ENCODE measurements at regions not wholly inside any gene's neighbourhood (a gene's known extent, or its start where the extent isn't known, plus 50 kb on each side); places are given as distances from the start of the nearest gene placed in this dataset.

- H3K27me3 ChIP-seq (ENCODE audit: control insufficient read depth, insufficient read depth, low read length) = no peaks in the 10 kb centered on the region
- no peaks in the 10 kb centered on the region for H3K9me3 ChIP-seq (ENCODE audit: control insufficient read depth, insufficient read depth, low read length)
- H3K36me3 ChIP-seq (ENCODE audit: control insufficient read depth, insufficient read depth, low read length) = no peaks in the 10 kb centered on the region
- no peaks in the 10 kb centered on the region for H3K4me1 ChIP-seq (ENCODE audit: control insufficient read depth, insufficient read depth, low read length)
- no peak for DNase-seq (ENCODE audit: low read depth in 4 of 6, low spot score in 6 of 6)
- no peak overlapping the region for H3K4me3 ChIP-seq (ENCODE audit: low read depth, low read length)
- no peak overlapping the region for H3K27ac ChIP-seq (ENCODE audit: low read depth, low read length)
These were observed 403.9 kb upstream of the LRRC7 start for GRCh38 chr1:69163779-69164178.

- Histone ChIP-seq H3K27ac (ENCODE audit: low read depth, low read length) (no peak overlapping the region), H3K4me3 (ENCODE audit: low read depth, low read length) (no peak overlapping the region), H3K4me1 (ENCODE audit: control insufficient read depth, insufficient read depth, low read length) (no peaks in the 10 kb centered on the region), H3K9me3 (ENCODE audit: control insufficient read depth, insufficient read depth, low read length) (no peaks in the 10 kb centered on the region), H3K27me3 (ENCODE audit: control insufficient read depth, insufficient read depth, low read length) (no peaks in the 10 kb centered on the region), H3K36me3 (ENCODE audit: control insufficient read depth, insufficient read depth, low read length) (no peaks in the 10 kb centered on the region)
- no CpG with 5 or more reads among the region's 3 CpGs for WGBS (ENCODE audit: insufficient coverage)
- no peak for DNase-seq (ENCODE audit: low read depth in 4 of 6, low spot score in 6 of 6)
These were observed 399.8 kb upstream of the LRRC7 start for GRCh38 chr1:69167876-69168275.

- Histone ChIP-seq H3K9me3 (ENCODE audit: control insufficient read depth, insufficient read depth, low read length) (no peaks in the 10 kb centered on the region), H3K36me3 (ENCODE audit: control insufficient read depth, insufficient read depth, low read length) (no peaks in the 10 kb centered on the region), H3K27me3 (ENCODE audit: control insufficient read depth, insufficient read depth, low read length) (no peaks in the 10 kb centered on the region), H3K4me3 (ENCODE audit: low read depth, low read length) (no peak overlapping the region), H3K4me1 (ENCODE audit: control insufficient read depth, insufficient read depth, low read length) (no peaks in the 10 kb centered on the region), H3K27ac (ENCODE audit: low read depth, low read length) (no peak overlapping the region)
- DNase-seq (ENCODE audit: low read depth in 4 of 6, low spot score in 6 of 6) = no peak
These were observed 396.5 kb upstream of the LRRC7 start for GRCh38 chr1:69171248-69171647.

DNA sequence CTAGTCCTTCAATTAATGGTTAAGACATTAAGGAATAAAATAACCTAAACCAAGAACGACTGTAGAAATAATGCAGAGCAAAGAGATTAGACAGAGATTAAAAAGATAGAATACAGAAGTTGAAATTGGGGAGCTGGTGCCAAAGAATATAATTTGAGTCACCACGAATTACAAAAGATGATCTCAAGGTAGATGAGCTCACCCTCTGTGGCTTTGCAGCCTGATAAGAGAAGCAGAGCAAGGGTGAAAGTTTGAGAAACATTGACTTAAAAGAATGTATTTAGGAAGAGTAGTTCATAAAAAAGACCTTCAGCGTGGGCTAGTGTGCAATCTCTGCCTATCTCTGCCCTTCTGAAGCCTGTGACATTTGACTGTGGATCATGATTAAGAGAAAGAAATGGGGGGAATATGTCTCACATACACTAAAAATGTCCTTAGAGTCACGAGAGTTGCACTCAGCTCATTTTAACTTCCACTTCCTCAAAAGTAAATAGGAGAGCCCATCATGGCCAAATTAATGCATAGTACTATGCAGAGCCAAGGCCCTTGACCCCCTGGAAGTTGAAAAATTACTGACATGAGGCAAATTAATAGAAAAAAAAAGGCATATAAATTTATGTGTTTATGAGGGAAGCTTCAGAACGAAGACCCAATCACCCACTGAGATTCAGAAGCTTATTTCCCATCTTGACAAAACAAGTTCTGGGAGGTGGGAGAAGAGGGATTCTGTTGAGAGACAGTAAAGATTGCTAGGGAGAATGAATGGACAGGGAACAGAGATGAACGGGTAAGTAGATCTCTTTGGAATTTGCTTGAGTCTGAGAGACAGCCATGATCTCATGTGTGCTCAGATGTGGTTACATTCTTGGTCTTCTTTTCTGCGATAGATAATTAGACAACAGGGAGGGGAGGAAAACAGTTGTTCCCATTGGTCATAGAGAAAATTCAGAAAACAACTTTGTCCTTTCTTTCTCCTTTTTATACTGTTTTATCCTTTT lies 395.4 kb upstream of the LRRC7 start:
- Histone ChIP-seq H3K4me1 (ENCODE audit: control insufficient read depth, insufficient read depth, low read length) (no peaks in the 10 kb centered on the region), H3K9me3 (ENCODE audit: control insufficient read depth, insufficient read depth, low read length) (no peaks in the 10 kb centered on the region), H3K36me3 (ENCODE audit: control insufficient read depth, insufficient read depth, low read length) (no peaks in the 10 kb centered on the region), H3K27me3 (ENCODE audit: control insufficient read depth, insufficient read depth, low read length) (no peaks in the 10 kb centered on the region), H3K4me3 (ENCODE audit: low read depth, low read length) (no peak overlapping the region), H3K27ac (ENCODE audit: low read depth, low read length) (no peak overlapping the region)
- DNase-seq (ENCODE audit: low read depth in 4 of 6, low spot score in 6 of 6) = no peak
- 88% methylated on average over 2 of the region's 7 CpGs for WGBS (ENCODE audit: insufficient coverage)

DNA sequence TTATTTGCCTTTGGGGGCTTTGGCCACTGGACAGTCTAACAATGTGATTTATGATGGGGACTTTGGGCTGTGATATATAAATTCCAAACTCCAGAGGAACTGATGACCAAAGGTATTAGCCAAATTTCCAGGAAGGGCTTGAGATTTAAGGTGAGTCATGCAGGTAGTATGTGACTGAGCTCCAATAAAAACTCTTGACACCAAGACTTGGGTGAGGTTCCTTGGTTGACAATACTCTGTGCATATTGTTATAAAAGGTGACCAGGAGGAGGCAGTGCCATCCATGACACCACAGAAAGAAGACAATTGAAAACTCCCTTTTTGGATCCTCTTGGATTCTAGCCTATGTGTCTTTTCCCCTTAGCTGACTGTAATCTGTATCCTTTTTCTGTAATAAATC lies 392.7 kb upstream of the LRRC7 start:
- Histone ChIP-seq H3K36me3 (ENCODE audit: control insufficient read depth, insufficient read depth, low read length) (no peaks in the 10 kb centered on the region), H3K4me3 (ENCODE audit: low read depth, low read length) (no peak overlapping the region), H3K4me1 (ENCODE audit: control insufficient read depth, insufficient read depth, low read length) (no peaks in the 10 kb centered on the region), H3K9me3 (ENCODE audit: control insufficient read depth, insufficient read depth, low read length) (no peaks in the 10 kb centered on the region), H3K27me3 (ENCODE audit: control insufficient read depth, insufficient read depth, low read length) (no peaks in the 10 kb centered on the region), H3K27ac (ENCODE audit: low read depth, low read length) (no peak overlapping the region)
- no peak for DNase-seq (ENCODE audit: low read depth in 4 of 6, low spot score in 6 of 6)

- no peaks in the 10 kb centered on the region for H3K36me3 ChIP-seq (ENCODE audit: control insufficient read depth, insufficient read depth, low read length)
- H3K4me3 ChIP-seq (ENCODE audit: low read depth, low read length) = no peak overlapping the region
- no peak for DNase-seq (ENCODE audit: low read depth in 4 of 6, low spot score in 6 of 6)
- no peak overlapping the region for H3K27ac ChIP-seq (ENCODE audit: low read depth, low read length)
- H3K27me3 ChIP-seq (ENCODE audit: control insufficient read depth, insufficient read depth, low read length) = no peaks in the 10 kb centered on the region
- H3K4me1 ChIP-seq (ENCODE audit: control insufficient read depth, insufficient read depth, low read length) = no peaks in the 10 kb centered on the region
- H3K9me3 ChIP-seq (ENCODE audit: control insufficient read depth, insufficient read depth, low read length) = no peaks in the 10 kb centered on the region
These were observed 387.4 kb upstream of the LRRC7 start for GRCh38 chr1:69180358-69180757.

DNA sequence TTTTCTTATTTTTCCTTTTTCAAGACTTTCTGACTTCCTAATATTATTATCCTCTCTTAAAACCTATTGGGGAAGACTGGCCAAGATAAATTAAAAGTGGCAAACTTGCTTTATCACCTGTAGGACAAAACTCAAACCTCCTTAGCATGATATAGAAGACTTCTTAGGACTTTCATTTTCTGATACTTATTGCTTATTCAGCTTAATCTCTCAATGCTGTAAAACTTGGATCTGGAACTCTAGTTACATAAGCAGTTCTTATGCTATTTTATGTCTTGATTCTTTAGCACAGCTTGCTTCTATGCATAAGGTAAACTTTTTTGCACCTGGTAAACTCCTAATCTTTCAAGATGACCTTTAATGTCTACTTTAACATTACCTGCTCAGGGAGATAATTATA lies 382.3 kb upstream of the LRRC7 start:
- no peak overlapping the region for H3K4me3 ChIP-seq (ENCODE audit: low read depth, low read length)
- no peaks in the 10 kb centered on the region for H3K27me3 ChIP-seq (ENCODE audit: control insufficient read depth, insufficient read depth, low read length)
- H3K36me3 ChIP-seq (ENCODE audit: control insufficient read depth, insufficient read depth, low read length) = no peaks in the 10 kb centered on the region
- no peak for DNase-seq (ENCODE audit: low read depth in 4 of 6, low spot score in 6 of 6)
- no peak overlapping the region for H3K27ac ChIP-seq (ENCODE audit: low read depth, low read length)
- no peaks in the 10 kb centered on the region for H3K9me3 ChIP-seq (ENCODE audit: control insufficient read depth, insufficient read depth, low read length)
- H3K4me1 ChIP-seq (ENCODE audit: control insufficient read depth, insufficient read depth, low read length) = no peaks in the 10 kb centered on the region

GRCh38 chr1:69191335-69191734 lies 376.4 kb upstream of the LRRC7 start:
- no peaks in the 10 kb centered on the region for H3K36me3 ChIP-seq (ENCODE audit: control insufficient read depth, insufficient read depth, low read length)
- no peak overlapping the region for H3K27ac ChIP-seq (ENCODE audit: low read depth, low read length)
- H3K9me3 ChIP-seq (ENCODE audit: control insufficient read depth, insufficient read depth, low read length) = no peaks in the 10 kb centered on the region
- peak in 2 of 6 donors; percentile 61 to 89 for DNase-seq (ENCODE audit: low read depth in 4 of 6, low spot score in 6 of 6)
- H3K4me1 ChIP-seq (ENCODE audit: control insufficient read depth, insufficient read depth, low read length) = no peaks in the 10 kb centered on the region
- no peaks in the 10 kb centered on the region for H3K27me3 ChIP-seq (ENCODE audit: control insufficient read depth, insufficient read depth, low read length)
- H3K4me3 ChIP-seq (ENCODE audit: low read depth, low read length) = no peak overlapping the region

DNA sequence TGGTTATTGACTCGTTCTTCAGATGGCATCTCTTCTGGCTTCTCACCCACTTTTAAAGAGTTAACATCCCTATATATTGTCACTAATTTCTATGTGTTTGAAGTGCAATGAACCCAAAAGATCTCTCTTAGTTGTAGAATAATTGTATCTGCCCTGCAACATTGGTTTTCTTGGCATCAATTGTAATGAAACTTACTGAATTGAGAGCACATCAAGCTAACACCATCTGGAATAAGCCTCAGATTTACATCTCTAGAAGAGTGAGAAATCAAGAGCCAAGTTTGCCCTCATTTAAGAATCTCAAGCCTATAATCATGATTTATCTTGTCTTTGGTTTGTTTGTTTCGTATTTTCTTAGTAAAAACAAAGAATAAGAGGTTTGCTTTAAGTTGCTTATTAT lies 372.6 kb upstream of the LRRC7 start:
- H3K4me1 ChIP-seq (ENCODE audit: control insufficient read depth, insufficient read depth, low read length) = no peaks in the 10 kb centered on the region
- no CpG with 5 or more reads among the region's 2 CpGs for whole genome bisulfite sequencing (ENCODE audit: insufficient coverage)
- H3K9me3 ChIP-seq (ENCODE audit: control insufficient read depth, insufficient read depth, low read length) = no peaks in the 10 kb centered on the region
- DNase-seq (ENCODE audit: low read depth in 4 of 6, low spot score in 6 of 6) = peak in 2 of 6 donors; percentile 61 to 62
- no peak overlapping the region for H3K27ac ChIP-seq (ENCODE audit: low read depth, low read length)
- H3K36me3 ChIP-seq (ENCODE audit: control insufficient read depth, insufficient read depth, low read length) = no peaks in the 10 kb centered on the region
- no peak overlapping the region for H3K4me3 ChIP-seq (ENCODE audit: low read depth, low read length)
- H3K27me3 ChIP-seq (ENCODE audit: control insufficient read depth, insufficient read depth, low read length) = no peaks in the 10 kb centered on the region

DNA sequence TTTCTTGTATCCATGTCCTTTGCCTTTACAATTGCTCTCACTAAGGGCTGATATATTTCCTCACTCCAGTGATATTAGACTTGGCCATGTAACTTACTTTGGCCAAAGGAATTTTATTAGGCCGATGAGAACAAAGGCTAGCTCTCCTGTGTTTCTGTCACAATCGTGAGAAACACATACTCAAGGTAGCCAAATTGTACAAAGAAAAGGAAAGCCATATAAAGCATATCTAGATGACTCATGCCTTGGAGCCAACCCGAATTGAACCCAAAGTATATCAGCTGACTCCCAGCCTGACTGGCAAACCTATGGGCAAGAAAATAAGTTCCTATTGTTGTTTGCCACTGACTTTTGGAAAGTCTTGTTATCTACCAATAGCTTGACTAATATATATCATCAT lies 371.7 kb upstream of the LRRC7 start:
- no peaks in the 10 kb centered on the region for H3K36me3 ChIP-seq (ENCODE audit: control insufficient read depth, insufficient read depth, low read length)
- H3K9me3 ChIP-seq (ENCODE audit: control insufficient read depth, insufficient read depth, low read length) = no peaks in the 10 kb centered on the region
- 100% methylated on average over 2 of the region's 3 CpGs for WGBS (ENCODE audit: insufficient coverage)
- no peaks in the 10 kb centered on the region for H3K4me1 ChIP-seq (ENCODE audit: control insufficient read depth, insufficient read depth, low read length)
- DNase-seq (ENCODE audit: low read depth in 4 of 6, low spot score in 6 of 6) = no peak
- no peak overlapping the region for H3K4me3 ChIP-seq (ENCODE audit: low read depth, low read length)
- no peak overlapping the region for H3K27ac ChIP-seq (ENCODE audit: low read depth, low read length)
- no peaks in the 10 kb centered on the region for H3K27me3 ChIP-seq (ENCODE audit: control insufficient read depth, insufficient read depth, low read length)
